DMS114 treated with DMSO at 0.1 percent for 48 hours (cell line): ENCODE measurements at regions not wholly inside any gene's neighbourhood (a gene's known extent, or its start where the extent isn't known, plus 50 kb on each side); places are given as distances from the start of the nearest gene placed in this dataset.

Source experiments
- DNase-seq: peaks from one replicate; lab custom pipeline; 2025; ENCODE audit not compliant: unreplicated experiment; lab: John Stamatoyannopoulos, UW

GRCh38 chr2:176536439-176537133 lies 267.3 kb downstream of the MTX2 start:
- DNase-seq, result no peak

DNA sequence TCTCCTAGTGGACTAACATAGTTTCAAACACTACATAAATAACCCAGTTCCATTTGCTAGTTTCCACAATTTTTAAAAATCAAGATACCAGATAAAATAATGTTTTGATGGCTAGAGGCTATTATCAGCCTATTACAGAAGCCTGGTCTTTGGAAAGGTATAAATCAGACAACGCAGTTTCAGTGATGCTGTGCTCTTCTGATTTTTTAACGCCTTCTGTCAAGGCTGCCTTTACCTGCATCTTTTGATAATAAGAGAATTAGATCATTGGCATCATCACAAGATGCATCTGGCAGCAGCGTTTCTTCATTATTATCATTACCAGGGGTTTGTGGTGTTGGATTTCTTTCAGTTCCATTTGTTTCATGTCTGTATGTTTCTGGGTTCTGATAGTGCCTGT lies 268.7 kb downstream of the MTX2 start:
- DNase-seq, result no peak

DNA sequence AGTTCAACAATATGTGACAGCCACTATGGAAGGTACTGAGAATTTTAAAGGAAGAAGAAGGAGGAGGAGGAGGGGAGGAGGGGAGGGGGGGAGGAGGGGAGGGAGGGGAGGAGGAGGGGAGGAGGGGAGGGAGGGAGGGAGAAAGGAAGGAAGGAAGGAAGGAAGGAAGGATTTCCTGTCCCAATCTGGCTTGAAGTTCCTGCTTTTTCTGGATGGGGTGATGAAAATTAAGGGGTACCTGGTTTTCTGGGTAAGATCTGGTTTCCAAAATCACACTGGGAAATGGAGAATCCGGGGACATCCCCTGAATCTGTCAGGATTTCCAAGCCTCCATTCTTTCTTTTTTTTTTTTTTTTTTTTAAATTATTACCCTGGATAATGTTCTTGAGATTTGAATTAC lies 271.8 kb downstream of the MTX2 start:
- no peak for DNase-seq

DNA sequence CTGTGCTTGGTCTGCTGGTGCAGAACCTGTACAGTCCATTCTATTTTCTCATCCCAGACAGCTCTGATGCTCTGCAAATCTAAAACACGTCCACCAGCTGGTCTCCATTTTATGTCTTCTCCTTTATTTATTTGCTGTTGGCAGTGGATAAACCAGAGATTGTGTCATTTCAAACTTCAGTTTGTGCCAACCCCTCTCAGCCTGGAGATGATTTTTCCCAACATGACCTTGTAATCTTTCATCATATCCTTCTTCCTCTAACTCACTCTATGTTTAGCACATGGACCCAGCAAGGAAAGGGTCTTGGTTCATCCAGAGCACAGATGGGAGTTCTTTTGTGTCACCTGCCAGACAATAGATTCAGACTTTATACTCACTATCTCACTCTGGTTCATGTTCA lies 273.2 kb downstream of the MTX2 start:
- no peak for DNase-seq

DNA sequence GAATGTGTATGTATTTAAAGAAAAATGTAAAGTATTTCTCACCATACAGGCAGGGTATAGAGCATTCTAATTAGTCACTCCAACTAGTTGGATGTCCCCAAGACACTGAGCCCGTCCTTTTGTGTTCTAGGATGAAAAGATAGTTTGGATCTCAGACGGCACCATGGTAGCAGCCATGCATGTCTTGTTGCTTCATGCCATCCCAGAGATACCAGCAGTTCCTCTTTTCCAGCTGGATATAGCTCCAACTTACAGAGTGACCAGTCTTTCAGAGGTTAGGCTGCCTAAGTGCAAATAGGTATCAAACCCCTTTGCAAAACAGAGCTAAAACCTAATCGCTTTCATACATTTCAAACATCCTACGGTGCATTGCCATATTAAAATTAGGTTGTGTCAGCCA lies 275.3 kb downstream of the MTX2 start:
- no peak for DNase-seq

- no peak for DNase-seq
Observed at GRCh38 chr2:176544991-176545956, 276.0 kb downstream of the MTX2 start.

GRCh38 chr2:176546550-176546949 lies 277.3 kb downstream of the MTX2 start:
- no peak for DNase-seq

DNA sequence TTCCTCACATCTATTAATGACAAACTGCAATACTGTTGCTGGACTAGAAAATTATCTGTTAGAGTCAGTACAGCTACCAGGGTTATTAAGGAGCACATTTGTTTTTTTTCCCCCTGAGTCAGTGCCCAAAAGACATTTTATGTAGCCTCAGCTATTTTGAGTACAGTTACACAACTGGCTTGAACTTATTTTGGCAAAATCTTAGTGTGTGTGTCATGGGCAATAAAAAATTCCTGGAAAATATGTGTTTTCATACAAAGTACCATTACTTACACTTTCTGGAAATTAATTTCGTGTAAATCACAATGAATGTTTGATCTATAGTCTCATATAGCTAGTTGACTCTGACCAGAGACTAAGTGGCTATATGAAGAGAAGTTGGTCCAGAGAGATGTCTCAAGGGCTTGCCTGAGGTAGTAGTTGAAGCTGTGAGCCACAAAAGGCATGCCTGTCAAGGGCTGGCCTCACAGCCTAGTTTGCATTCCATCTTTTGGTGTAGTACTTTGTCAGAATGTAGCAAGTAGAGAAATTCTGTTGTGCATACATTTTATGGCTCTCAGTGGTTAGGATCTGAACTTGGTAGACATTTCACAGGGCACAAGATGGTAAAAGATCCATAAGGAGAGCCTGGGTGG lies 283.4 kb downstream of the MTX2 start:
- no peak for DNase-seq

- DNase-seq, result peak; percentile 35
Observed at GRCh38 chr2:176553685-176554100, 284.5 kb downstream of the MTX2 start.

DNA sequence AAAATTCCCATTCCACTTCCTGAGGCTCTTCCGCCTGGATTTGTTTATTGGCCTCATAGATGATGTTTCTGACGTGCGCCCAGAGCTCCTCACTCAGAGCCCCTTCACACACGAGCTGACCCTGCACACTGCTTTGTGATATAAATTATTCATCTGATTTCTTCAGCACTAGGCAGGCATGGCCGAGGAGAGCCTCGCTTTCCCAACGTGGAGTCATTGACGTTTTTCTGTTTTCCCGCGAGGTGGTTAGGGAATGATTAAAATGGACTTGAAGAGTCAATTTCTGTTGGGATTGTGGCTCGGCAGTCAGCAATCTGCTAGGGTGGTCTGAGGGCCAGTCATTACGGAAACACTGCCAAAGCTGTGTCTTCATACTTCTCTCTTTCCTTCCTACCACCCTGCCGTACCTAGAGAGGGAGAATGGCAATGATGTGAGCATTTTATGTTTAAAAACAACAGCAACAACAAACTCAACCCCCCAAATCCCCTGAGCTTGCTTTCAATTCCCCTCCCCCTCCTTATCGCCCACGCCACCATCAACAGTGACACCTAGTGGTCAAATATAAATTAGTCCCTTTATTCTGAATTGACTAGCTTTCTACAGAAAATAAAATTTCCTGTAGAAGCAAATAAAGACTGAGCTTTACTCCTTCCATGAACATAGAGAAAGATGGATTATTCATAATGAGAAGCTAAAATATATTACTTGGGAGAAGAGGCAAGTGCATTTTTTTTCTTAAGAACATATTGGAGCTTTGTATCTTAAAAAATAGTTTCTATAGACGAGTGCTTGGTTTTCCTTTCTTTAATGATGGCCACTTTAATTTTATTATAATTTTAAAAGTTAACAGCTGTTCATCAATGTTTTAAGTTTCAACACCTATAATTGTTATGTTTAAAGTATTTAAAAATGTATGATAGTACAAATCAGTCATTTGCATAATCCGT lies 285.1 kb downstream of the MTX2 start:
- peak; percentile 31 for DNase-seq

DNA sequence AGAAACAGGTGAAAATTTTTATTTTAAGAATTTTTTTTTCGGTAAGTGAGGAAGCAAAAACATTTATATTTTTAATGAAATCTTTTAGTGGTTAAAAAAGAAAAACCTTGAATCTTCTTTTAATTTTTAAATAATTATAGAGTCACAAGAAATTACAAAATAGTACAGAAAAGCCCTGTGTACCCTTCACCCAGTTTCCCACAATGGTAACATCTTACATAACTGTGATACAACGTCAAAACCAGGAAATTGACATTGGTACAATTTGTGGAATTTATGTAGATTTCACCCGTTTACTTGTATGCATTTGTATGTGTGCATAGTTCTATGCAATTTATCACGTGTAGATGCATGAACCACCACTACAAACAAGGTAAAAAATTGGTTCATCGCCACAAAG lies 285.9 kb downstream of the MTX2 start:
- no peak for DNase-seq

DNA sequence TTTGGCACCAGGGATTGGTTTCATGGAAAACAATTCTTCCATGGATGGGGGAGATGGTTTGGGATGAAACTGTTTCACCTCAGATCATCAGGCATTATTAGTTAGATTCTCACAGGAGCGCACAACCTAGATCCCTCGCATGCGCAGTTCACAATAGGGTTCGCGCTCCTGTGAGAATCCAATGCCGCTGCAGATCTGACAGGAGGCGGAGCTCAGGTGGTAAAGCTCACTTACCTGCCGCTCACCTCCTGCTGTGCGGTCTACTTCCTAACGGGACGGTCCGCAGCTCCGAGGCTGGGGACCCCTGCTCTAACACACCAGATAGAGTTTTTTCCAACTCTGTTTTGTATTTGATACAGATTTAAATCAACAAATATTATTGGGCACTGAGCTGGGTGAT lies 286.5 kb downstream of the MTX2 start:
- no peak for DNase-seq

- DNase-seq, result no peak
Observed at GRCh38 chr2:176556373-176556772, 287.1 kb downstream of the MTX2 start.

- no peak for DNase-seq
Observed at GRCh38 chr2:176557821-176558220, 288.6 kb downstream of the MTX2 start.

DNA sequence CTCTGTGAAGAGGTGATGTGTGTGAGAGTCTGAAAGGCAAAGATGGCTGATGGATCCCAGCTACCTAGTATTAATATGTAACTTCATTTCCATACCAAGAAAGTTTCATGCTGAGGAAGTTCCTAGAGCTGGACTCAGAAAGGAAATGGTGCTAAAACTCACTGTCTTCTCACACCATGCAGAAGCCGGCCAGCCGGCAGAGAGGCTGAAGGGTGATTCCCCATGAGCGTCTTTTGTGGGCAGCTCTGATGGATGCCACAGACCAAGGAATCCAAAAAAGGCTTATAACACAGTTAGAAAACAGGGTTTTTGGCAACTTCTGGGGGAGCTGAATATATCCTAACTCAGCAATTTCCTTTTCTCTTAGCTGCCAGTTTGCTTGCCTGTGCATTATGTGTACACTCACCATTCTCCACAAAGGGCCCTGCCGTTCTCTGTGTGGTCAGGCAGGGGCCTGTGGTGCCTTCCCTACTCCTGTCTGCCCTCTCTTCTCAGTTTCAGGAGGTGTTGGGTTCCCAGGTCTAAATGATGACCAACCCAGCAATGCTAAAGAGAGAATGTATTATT lies 289.4 kb downstream of the MTX2 start:
- no peak for DNase-seq

GRCh38 chr2:176560296-176560695 lies 291.1 kb downstream of the MTX2 start:
- no peak for DNase-seq

GRCh38 chr2:176561706-176562105 lies 292.5 kb downstream of the MTX2 start:
- no peak for DNase-seq

DNA sequence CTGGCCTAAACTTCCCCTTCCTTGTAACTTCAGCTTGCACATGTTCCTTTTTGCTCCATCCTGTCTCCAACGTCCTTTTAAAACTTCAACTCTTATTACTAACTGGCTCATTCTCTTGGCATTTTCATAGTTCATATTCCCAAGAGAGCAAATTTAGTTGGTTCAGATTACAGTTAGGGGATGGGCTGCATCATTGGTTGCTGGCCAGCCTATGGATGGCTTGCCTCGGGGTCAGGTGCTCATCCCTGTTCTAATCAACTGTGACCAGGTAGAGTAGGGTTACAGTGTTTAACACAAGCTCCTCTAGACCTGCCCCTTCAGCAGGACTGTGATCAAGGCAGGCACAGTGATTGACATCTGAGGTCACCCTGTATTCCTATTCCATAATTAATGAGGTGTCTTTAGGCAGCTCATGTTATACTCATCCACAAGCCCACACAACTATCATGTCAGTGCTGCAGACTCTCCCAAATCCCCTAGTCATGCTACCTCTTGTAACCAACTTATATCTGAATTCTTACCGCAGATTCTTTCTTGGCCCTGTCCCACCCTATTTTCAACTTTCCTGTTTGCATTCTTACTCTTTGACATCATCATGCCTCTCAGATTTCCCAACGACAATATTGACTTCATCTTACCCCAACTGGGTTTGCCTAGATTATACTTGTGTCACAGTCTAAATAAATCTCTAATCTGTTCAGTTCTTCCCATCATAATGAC lies 293.3 kb downstream of the MTX2 start:
- no peak for DNase-seq

DNA sequence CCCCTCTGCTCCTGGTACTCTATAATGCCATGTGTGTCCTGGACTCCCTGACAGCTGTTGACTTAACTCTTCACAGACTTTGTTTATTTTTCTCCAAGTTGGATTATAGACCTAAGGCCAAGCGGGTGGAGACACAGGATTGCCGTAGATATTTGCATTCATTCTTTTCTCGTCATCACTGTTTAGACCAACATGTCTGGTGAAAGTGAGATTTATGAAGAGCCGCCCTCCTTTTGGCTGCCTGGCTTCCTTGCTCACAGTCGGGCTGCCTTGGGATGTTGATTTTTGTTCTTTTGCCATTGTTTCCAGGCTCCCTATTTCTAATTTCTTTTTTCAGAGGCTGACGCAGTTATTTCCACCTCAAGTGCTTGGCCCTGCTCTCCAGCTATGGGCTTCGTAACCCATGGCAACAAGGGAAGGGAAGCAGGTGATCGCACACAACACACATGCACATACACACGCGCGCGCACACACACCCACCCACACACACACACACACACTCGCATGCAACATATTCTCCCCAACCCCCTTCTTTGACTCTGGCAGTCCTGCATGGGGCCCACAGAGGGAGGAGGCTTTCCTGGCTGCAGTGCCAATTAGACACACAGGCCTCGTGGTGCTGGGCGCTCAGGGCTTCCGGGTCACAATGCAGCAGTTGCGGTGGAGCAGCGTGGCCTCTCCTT lies 296.5 kb downstream of the MTX2 start:
- no peak for DNase-seq
